ENCODE measurements at regions not wholly inside any gene's neighbourhood (a gene's known extent, or its start where the extent isn't known, plus 50 kb on each side); places are given as distances from the start of the nearest gene placed in this dataset.

DNA sequence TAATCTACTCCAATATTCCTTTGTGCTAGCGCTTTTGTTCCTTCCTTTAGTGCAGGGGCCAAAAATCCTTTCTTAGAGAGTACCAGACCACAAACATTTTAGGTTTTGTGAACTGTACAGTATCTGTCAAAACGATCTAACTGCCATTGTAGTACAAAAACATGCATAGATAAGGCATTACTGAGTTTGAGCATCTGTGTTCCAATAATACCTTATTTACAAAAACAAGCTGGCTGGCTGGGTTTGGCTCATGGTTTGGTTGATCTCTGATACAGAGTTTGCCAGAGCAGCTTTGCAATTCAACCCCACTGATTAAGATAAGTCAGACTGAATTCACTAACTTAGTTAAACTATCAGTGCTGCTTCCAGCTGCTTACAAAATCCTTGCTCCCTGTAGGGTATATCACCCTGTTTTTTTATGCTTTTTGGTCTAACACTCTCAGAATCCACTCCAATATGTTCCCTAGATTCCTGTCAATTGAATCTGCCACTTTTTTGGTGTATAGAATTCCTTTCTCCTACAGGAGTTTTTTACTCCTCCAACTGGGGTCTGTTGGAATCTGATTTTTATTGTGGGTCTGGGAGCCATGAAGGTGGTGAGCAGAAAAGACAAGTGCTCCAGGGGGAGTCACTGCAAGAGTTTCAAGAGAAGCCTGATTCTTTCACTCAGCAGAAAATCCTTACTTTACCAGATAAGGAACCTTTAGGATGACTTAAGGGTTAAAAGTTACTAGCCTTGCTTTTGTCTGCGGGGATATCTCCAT is 1399.4 kb downstream of the EFNB2 start:
- TF ChIP-seq POLR2A (IDR thresholded peaks at IDR 0.05; ENCODE audit: low read depth) (no peak), POLR2AphosphoS5 (IDR thresholded peaks at IDR 0.05) (no peak), EP300 (IDR thresholded peaks at IDR 0.05) (no peak)
- TF ChIP-seq, protein P1, sequence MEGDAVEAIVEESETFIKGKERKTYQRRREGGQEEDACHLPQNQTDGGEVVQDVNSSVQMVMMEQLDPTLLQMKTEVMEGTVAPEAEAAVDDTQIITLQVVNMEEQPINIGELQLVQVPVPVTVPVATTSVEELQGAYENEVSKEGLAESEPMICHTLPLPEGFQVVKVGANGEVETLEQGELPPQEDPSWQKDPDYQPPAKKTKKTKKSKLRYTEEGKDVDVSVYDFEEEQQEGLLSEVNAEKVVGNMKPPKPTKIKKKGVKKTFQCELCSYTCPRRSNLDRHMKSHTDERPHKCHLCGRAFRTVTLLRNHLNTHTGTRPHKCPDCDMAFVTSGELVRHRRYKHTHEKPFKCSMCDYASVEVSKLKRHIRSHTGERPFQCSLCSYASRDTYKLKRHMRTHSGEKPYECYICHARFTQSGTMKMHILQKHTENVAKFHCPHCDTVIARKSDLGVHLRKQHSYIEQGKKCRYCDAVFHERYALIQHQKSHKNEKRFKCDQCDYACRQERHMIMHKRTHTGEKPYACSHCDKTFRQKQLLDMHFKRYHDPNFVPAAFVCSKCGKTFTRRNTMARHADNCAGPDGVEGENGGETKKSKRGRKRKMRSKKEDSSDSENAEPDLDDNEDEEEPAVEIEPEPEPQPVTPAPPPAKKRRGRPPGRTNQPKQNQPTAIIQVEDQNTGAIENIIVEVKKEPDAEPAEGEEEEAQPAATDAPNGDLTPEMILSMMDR (IDR thresholded peaks at IDR 0.05) = no peak
- no peaks in the 10 kb centered on the region for H3K4me1 ChIP-seq
- H3K27ac ChIP-seq (replicated peaks in 1 of 4) = no peak overlapping the region
- H3K27me3 ChIP-seq = no peaks in the 10 kb centered on the region
- DNase-seq (ENCODE audit: extremely low spot score) = no peak
- intact Hi-C loops (cut with DNase I) = no loop called here
- 84% methylated on average over 3 of the region's 3 CpGs for WGBS
- no peak overlapping the region for H3K4me3 ChIP-seq
- H3K9me3 ChIP-seq = no peaks in the 10 kb centered on the region
- H3K36me3 ChIP-seq = no peaks in the 10 kb centered on the region

DNA sequence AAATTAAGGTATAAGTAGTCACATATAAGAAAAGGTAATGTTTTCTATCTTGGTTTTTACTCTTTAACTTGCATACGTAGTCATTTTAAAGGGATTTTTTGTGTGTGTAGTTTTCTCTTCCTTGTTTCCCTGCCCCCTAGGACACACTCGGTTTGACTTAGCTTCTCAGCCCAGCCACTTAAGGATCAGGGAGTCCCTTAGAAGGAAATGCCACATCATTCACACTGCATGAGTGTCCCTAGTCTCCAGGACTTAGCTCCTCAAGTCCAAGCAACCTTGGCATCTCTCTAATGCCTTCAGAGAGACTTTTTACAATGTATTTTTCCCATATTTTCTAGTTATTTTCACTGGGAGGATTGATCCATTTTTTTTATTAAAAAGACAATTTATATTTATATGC is 1407.7 kb downstream of the EFNB2 start:
- no peaks in the 10 kb centered on the region for H3K36me3 ChIP-seq
- 66% methylated on average over 2 of the region's 2 CpGs for WGBS
- no peak for DNase-seq (ENCODE audit: extremely low spot score)
- H3K4me3 ChIP-seq = no peak overlapping the region
- no peaks in the 10 kb centered on the region for H3K27me3 ChIP-seq
- no peaks in the 10 kb centered on the region for H3K4me1 ChIP-seq
- TF ChIP-seq POLR2A (IDR thresholded peaks at IDR 0.05; ENCODE audit: low read depth) (no peak), POLR2AphosphoS5 (IDR thresholded peaks at IDR 0.05) (no peak), EP300 (IDR thresholded peaks at IDR 0.05) (no peak)
- intact Hi-C loops (cut with DNase I) = no loop called here
- no peak overlapping the region for H3K27ac ChIP-seq (replicated peaks in 1 of 4)
- H3K9me3 ChIP-seq = no peaks in the 10 kb centered on the region

DNA sequence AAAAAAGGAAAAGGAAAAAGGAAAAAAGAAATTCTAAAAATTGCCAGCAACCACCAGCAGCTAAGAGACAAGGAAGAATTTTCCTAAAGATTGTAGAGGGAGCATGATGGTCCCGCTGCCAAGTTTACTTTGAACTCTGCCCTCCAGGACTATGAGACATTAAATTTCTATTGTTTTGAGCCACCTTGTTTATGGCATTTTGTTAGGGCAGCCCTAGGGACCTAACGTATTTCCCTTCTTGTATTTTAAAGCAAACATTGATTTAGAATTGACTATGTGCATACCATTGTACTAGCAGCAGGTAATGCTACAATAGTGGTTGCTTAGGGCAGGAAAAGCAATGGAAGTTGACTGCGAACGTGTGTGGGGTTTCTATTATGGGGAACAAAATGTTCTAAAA is 1414.2 kb downstream of the EFNB2 start:
- Histone ChIP-seq H3K4me3 (no peak overlapping the region), H3K9me3 (no peaks in the 10 kb centered on the region), H3K27ac (replicated peaks in 1 of 4) (no peak overlapping the region), H3K27me3 (no peaks in the 10 kb centered on the region), H3K4me1 (no peaks in the 10 kb centered on the region), H3K36me3 (no peaks in the 10 kb centered on the region)
- no peak for DNase-seq (ENCODE audit: extremely low spot score)
- TF ChIP-seq POLR2A (IDR thresholded peaks at IDR 0.05; ENCODE audit: low read depth) (no peak), POLR2AphosphoS5 (IDR thresholded peaks at IDR 0.05) (no peak), EP300 (IDR thresholded peaks at IDR 0.05) (no peak)
- TF ChIP-seq, protein P1 (IDR thresholded peaks at IDR 0.05) = no peak
- 70% methylated on average over 4 of the region's 4 CpGs for WGBS
- intact Hi-C loops (cut with DNase I) = no loop called here

DNA sequence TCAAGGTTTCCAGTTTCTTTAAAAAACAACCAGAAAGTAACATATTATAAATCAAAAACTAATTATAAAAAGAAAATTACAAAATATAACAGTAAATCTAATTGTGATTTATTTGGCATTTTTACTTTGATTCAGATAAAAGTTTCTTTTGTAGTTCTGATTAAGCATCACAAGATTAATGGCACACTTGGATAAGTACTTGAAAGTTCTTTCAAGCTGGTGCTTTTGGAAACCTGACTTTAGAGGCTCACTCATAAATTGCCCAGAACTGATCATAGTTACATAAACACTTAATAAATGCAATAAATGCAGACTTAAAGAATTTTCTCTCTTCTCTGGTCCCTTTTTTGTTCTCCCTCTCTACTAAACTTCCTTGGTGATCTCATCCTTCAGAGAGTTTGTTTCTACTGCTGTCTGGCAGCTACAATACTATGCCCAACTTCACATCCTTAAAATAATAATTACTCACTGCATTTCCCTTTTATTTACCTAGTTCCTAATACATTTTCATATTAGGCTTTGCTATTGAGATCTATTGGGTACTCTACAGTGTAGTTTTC is 1417.0 kb downstream of the EFNB2 start:
- H3K4me3 ChIP-seq = no peak overlapping the region
- TF ChIP-seq POLR2A (IDR thresholded peaks at IDR 0.05; ENCODE audit: low read depth) (no peak), POLR2AphosphoS5 (IDR thresholded peaks at IDR 0.05) (no peak), EP300 (IDR thresholded peaks at IDR 0.05) (no peak)
- TF ChIP-seq, protein P1 (IDR thresholded peaks at IDR 0.05) = no peak
- intact Hi-C loops (cut with DNase I) = no loop called here
- no peaks in the 10 kb centered on the region for H3K36me3 ChIP-seq
- H3K4me1 ChIP-seq = no peaks in the 10 kb centered on the region
- H3K27ac ChIP-seq (replicated peaks in 1 of 4) = no peak overlapping the region
- H3K9me3 ChIP-seq = peaks cover 0 to 5% (median 0%) of the 10 kb centered on the region in 4 donors
- no peak for DNase-seq (ENCODE audit: extremely low spot score)
- H3K27me3 ChIP-seq = no peaks in the 10 kb centered on the region

DNA sequence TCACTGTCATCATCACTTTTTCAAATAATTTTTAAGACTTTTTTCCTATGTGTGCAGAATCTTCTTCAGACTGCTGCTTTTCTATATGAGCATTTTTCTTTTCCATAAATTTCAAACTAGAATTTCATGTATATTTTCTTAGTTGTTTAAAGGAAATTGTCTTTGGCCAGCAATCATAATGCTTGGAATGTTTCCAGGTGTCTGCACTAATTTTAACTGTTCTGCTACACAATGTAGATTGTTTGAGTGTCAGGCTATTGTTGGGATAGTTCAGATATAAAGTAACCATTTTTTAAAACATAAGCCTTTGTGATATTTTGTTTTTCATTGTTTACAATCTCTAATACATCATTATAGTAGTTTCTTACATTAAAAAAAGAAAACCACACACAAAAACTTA is 1418.5 kb downstream of the EFNB2 start:
- H3K4me1 ChIP-seq = no peaks in the 10 kb centered on the region
- no peaks in the 10 kb centered on the region for H3K27me3 ChIP-seq
- H3K36me3 ChIP-seq = no peaks in the 10 kb centered on the region
- intact Hi-C loops (cut with DNase I) = no loop called here
- H3K27ac ChIP-seq (replicated peaks in 1 of 4) = no peak overlapping the region
- DNase-seq (ENCODE audit: extremely low spot score) = no peak
- H3K4me3 ChIP-seq = no peak overlapping the region
- TF ChIP-seq POLR2A (IDR thresholded peaks at IDR 0.05; ENCODE audit: low read depth) = no peak
- TF ChIP-seq, protein P1 (IDR thresholded peaks at IDR 0.05) = no peak
- TF ChIP-seq EP300 (IDR thresholded peaks at IDR 0.05) = no peak
- no peak for TF ChIP-seq POLR2AphosphoS5 (IDR thresholded peaks at IDR 0.05)
- H3K9me3 ChIP-seq = peaks cover 0 to 7% (median 0%) of the 10 kb centered on the region in 4 donors

Data from esophagus muscularis mucosa (tissue), 4 donors.